GM12878 (cell line): ENCODE measurements at regions not wholly inside any gene's neighbourhood (a gene's known extent, or its start where the extent isn't known, plus 50 kb on each side); places are given as distances from the start of the nearest gene placed in this dataset.

Source experiments
- ASH2L ChIP-seq: fragments of 300-600, 200-600 bp; sonication (generic); IDR thresholded peaks from 2 replicates; pipeline ENCODE4 v1.6.1; 2017; ENCODE audit warnings: low read depth, mild to moderate bottlenecking, borderline replicate concordance
- BCL11A ChIP-seq: IDR thresholded peaks from 2 replicates; pipeline ENCODE4 v1.6.1; 2011; ENCODE audit warnings: low read depth, low read length
- CREM ChIP-seq: IDR thresholded peaks from 2 replicates; pipeline ENCODE4 v1.6.1; 2014; ENCODE audit warnings: antibody characterized with exemption, low read depth
- CTCF ChIP-seq, 3 experiments: IDR thresholded peaks in 2 of 3; conservative IDR thresholded peaks in 1 of 3; 2 replicates each; pipeline ENCODE4 v1.5.1; 2011; ENCODE audit warnings: low read depth in 3 of 3, low read length in 3 of 3, mild to moderate bottlenecking in 3 of 3, control low read depth in 2 of 3, moderate library complexity in 2 of 3, inconsistent platforms in 1 of 3, mixed read lengths in 1 of 3; ENCODE audit not compliant: control insufficient read depth in 2 of 3, insufficient read depth in 1 of 3; ENCODE audit errors: extremely low read depth in 1 of 3
- ESRRA ChIP-seq: IDR thresholded peaks from 2 replicates; pipeline ENCODE4 v1.6.1; 2012; ENCODE audit warnings: mild to moderate bottlenecking, low read length, improper control_type of control experiment
- ETV6 ChIP-seq, 2 experiments: fragments of 450-650 bp in 1 of 2; IDR thresholded peaks in 1 of 2; conservative IDR thresholded peaks in 1 of 2; 2 replicates each; pipeline ENCODE4 v1.6.1; 2014; ENCODE audit warnings: antibody characterized with exemption in 1 of 2, borderline replicate concordance in 1 of 2, low read depth in 1 of 2, mild to moderate bottlenecking in 1 of 2, moderate library complexity in 1 of 2
- EZH2 ChIP-seq: IDR thresholded peaks from 2 replicates; pipeline ENCODE4 v1.6.1; 2012; ENCODE audit warnings: low read depth, mild to moderate bottlenecking, control low read depth, inconsistent platforms, low read length, borderline replicate concordance; ENCODE audit not compliant: control insufficient read depth
- LARP7 ChIP-seq: fragments of 450-650 bp; IDR thresholded peaks from 2 replicates; pipeline ENCODE4 v1.6.1; 2017; ENCODE audit warnings: mild to moderate bottlenecking
- RAD21 ChIP-seq: IDR thresholded peaks from 2 replicates; pipeline ENCODE4 v1.6.1; 2011; ENCODE audit warnings: mild to moderate bottlenecking, low read depth, low read length, moderate library complexity; ENCODE audit not compliant: insufficient read depth
- RCOR1 ChIP-seq: conservative IDR thresholded peaks from 2 replicates; pipeline ENCODE4 v1.6.1; 2012; ENCODE audit warnings: low read depth, low read length, improper control_type of control experiment
- SIN3A ChIP-seq: IDR thresholded peaks from 2 replicates; pipeline ENCODE4 v1.6.1; 2012; ENCODE audit warnings: low read depth, low read length, improper control_type of control experiment
- SUZ12 ChIP-seq: fragments of 200-600 bp; sonication (generic); IDR thresholded peaks from one replicate; pipeline ENCODE4 v1.6.1; 2018; ENCODE audit warnings: antibody characterized with exemption, mild to moderate bottlenecking; ENCODE audit not compliant: unreplicated experiment
- ZNF274 ChIP-seq: IDR thresholded peaks from one replicate; pipeline ENCODE4 v1.8.0; 2011; ENCODE audit not compliant: insufficient read length, insufficient read depth
- ZNF384 ChIP-seq: IDR thresholded peaks from 2 replicates; pipeline ENCODE4 v1.6.1; 2012; ENCODE audit warnings: low read depth, mild to moderate bottlenecking, low read length, improper control_type of control experiment, borderline replicate concordance

GRCh38 chr4:52374877-52375276, 284.2 kb downstream of the USP46 start:
- TF ChIP-seq SIN3A (no peak), ZNF274 (no peak), CREM (no peak), BCL11A (no peak), ZNF384 (no peak), EZH2 (no peak), ASH2L (no peak), LARP7 (no peak), ETV6 (conservative IDR thresholded peaks at IDR 0.05 in 1 of 2, IDR thresholded peaks at IDR 0.05 in 1 of 2; ENCODE audit: borderline replicate concordance in 1 of 2, low read depth in 1 of 2) (no peak), CTCF (IDR thresholded peaks at IDR 0.05 in 2 of 3, conservative IDR thresholded peaks at IDR 0.05 in 1 of 3; ENCODE audit: control insufficient read depth in 2 of 3, extremely low read depth in 1 of 3, insufficient read depth in 1 of 3, low read depth in 3 of 3, low read length in 3 of 3) (no peak), RCOR1 (no peak), SUZ12 (no peak), RAD21 (no peak), ESRRA (no peak)
